CD4-positive, alpha-beta T cell treated with Interleukin-10 for 1 hour (primary cell): ENCODE measurements at regions not wholly inside any gene's neighbourhood (a gene's known extent, or its start where the extent isn't known, plus 50 kb on each side); places are given as distances from the start of the nearest gene placed in this dataset.

Experiments used
- DNase-seq: peaks from one replicate; pipeline ENCODE4 v3.0.0-alpha.2; 2020

GRCh38 chr9:126095546-126096190, 231.0 kb upstream of the MVB12B start:
- DNase-seq, result no peak

DNA sequence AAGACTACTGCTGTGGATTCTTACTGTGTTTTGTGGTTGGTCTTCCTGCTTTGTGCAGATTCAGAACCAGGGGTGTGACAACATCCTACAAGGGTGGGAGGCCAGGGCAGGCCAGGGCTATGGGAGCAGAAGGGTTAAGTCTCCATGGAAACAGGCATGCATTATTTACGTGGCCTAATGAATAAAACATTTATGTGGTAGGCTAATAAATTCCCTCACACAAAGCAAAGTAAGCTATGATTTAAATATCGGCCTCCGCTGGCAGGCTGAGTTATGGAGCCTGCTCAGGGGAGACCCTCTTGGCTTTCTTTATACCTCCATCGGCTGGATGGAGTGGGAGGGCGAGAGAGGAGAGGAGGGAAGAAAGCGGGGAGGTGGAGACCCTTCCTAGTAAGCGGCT, 230.3 kb upstream of the MVB12B start:
- DNase-seq, result no peak

DNA sequence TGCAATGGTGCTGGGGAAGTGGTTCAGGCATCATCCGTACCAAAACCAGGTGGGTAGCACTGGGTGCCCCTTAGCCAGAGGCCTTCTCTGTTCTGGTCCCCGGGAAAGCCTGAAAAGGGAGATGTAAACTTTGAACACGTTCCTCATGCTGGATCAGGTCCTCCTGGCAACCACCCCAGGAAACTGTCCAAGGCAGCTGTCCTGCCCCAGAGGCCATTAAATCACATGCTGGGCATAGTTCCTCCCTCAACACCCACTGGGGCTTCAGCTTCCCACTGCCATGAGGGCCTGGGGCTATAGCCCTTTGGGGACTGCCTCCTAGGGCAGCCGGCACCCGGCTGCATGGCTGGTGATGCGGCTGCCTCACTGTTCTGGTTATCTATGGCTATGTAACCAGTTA, 228.9 kb upstream of the MVB12B start:
- DNase-seq, result no peak

- DNase-seq, result no peak
Measured at GRCh38 chr9:126106404-126106803, 220.2 kb upstream of the MVB12B start.

- no peak for DNase-seq
Measured at GRCh38 chr9:126107693-126108092, 218.9 kb upstream of the MVB12B start.

- no peak for DNase-seq
Measured at GRCh38 chr9:126108240-126108639, 218.4 kb upstream of the MVB12B start.

GRCh38 chr9:126109575-126109974, 217.1 kb upstream of the MVB12B start:
- no peak for DNase-seq

DNA sequence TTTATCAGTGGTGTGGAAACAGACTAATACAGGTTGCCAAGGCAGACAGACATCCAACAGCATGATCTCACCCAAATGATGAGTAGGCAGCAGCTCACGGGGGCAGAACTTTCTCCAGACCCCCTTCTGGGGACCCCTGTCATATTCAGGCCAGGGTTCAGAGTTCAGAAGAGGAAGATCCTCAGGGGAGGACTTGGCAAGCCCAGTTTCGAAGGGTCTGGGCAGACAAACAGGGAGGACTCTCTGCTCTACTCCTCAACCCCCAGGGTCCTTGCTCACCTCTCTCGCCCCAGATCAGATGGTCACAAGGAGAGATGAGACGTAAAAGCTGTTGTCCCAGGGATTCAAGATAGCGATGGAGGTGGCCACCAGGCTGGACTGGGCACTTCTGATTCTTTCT, 215.1 kb upstream of the MVB12B start:
- DNase-seq, result no peak

GRCh38 chr9:126112135-126112720, 214.4 kb upstream of the MVB12B start:
- DNase-seq, result no peak

DNA sequence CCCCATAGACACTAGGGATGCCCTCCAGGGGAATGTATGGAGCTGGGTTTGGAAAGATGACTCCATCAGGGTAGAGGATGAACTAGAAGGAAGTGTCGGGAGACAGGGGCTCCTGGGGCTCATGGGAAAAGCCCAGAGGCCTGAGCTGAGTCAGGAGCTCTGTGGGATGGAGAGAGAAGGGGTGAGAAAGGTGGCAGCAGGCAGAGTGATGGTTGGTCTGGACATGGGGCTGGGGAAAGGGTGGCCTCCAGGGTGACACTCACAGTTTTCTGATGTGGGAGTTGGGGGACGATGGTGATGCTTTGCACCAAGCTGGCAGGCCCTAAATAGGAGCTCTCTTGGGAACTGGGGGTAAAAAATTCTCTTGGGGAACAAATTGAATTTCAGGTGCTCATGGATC, 213.5 kb upstream of the MVB12B start:
- no peak for DNase-seq

- no peak for DNase-seq
Measured at GRCh38 chr9:126113756-126114408, 212.7 kb upstream of the MVB12B start.

DNA sequence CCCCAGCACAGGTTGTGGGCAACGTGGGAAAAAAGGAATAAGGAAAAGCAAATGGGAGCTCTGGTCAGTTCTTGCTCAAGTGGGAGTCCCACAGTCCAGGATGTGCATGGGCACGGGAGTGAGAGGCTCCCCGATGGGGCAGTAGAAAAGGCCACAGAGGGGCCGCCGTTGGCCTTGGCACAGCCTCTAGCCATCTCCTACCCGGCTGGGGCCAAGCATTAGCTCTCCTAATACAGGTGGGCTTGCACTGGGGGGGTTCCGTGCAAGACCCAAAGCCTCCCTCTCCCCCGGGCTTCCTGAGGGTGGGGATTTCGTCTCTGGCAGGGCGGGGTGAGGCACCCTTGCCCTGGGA, 212.2 kb upstream of the MVB12B start:
- DNase-seq, result no peak

GRCh38 chr9:126114850-126115460, 211.7 kb upstream of the MVB12B start:
- DNase-seq, result no peak

- no peak for DNase-seq
Measured at GRCh38 chr9:126116351-126117157, 210.1 kb upstream of the MVB12B start.

- no peak for DNase-seq
Measured at GRCh38 chr9:126117158-126117425, 209.5 kb upstream of the MVB12B start.

GRCh38 chr9:126117631-126118030, 209.0 kb upstream of the MVB12B start:
- no peak for DNase-seq

DNA sequence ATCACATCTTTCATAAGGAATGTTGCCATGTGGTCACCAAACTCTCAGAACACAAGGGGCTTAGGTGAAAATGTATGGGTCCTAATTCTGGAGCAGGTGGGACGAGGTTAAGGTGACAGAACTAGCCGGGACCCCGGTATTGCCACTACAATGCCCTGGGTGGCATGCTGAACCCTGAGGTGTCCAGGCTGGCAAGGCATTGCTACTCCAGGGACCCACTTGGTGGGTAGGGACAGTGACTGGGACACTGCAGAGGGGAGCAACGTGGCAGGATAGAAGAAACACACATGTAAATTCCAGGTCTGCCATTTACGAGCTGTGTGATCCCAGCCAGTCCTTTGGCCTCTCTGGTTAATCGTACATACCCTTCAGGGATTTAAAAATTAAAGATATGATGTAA, 206.9 kb upstream of the MVB12B start:
- no peak for DNase-seq

DNA sequence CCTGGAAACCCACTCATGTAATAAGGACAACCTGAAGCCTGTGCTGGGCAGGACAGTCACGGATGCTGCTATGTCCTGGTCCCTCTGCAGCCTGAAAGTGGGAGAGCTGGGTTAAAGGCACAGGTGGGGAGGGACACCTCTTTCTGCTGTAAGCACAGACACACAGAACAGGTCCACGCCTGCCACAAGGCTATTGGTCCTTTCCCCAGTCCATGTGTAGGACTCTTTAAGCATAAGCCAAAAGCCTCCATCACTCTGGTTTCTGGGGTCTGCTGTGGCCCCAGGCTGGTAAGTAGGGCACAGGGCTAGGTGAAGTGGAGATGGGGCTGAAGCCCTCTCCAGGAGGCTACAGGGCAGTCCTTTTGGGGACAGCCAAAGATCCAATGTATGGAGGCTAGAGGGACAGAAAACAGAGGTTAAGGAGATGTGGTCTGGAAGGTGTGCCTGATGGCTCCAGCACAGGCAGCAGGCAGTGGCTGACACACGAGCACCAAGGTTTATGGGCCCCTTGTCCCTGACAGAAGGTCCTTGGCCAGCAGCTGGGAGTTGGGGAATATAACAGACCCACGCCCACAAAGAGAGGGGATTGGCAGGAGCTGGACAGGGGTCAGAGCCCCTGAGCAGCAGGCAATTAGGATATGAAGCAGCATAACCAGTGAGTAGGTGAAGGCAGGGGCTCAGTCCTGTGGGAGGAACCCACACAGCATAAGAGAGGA, 203.6 kb upstream of the MVB12B start:
- DNase-seq, result no peak

- no peak for DNase-seq
Measured at GRCh38 chr9:126123927-126124326, 202.7 kb upstream of the MVB12B start.

DNA sequence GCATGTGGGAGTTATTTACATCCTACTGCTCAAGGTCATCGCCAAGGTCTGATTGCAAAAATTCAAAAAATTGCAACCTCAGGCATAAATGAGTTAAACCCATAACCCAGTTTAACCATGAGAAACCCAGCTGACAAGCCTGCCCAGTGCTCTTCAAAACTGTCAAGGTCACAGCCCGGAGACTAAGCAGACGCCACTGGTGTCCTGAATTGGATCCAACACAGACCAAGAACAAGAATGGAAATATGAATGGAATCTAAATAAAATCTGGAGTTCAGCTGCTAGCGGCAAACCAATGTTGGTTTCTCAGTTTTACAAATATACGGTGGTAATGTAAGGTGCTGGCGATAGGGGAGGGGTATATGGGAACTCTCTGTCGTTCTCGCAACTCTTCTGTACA, 201.5 kb upstream of the MVB12B start:
- no peak for DNase-seq

DNA sequence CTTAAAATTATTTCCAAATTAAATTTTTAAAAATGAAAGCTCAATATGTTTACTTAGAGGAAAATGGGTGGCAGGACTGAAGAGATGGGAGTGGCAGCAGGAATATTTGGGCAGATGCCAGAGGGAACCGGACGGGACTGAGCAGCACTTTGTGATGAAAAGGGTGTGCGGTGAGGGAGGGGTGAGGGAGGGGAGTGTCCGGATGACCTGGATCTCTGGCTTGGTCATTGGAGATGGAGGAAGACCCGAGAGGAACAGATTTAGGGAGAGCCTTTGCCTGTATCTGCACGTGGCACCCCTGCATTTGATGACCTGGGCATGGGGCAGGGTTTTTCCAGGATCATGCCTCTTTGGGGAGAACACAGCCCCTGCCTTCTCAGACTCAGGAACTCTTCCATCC, 201.1 kb upstream of the MVB12B start:
- DNase-seq, result no peak

DNA sequence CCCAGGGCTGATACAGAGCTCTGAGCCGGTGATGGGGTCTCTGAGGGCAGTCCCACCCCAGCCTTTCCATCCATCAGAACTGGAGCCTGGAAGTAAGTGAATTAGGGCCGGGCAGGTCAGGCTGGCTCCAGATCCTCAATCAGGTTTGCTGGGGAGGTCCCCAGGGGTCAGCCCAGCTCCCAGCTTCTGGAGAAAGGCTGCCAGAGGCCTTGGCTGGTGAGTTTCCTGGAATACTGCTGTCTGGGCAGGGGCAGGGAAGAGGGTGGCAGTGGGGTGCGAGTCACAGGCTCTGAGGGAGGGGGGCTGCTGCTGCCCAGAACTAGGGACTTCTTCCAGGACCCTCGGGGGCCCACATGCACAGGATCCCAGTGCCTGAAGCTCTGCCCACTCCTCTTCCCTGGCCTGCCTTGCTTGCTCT, 200.6 kb upstream of the MVB12B start:
- DNase-seq, result no peak

- DNase-seq, result no peak
Measured at GRCh38 chr9:126126807-126127206, 199.8 kb upstream of the MVB12B start.
